Right lobe of liver (tissue), 6 donors: ENCODE measurements at regions not wholly inside any gene's neighbourhood (a gene's known extent, or its start where the extent isn't known, plus 50 kb on each side); places are given as distances from the start of the nearest gene placed in this dataset.
A peak's percentile ranks its signal among the peaks of the same experiment; 100 is the strongest.

Experiments used
- ATAC-seq, 4 donors: fragments of 200-7000 bp; cut with Tn5 transposase; one replicate each; pipeline ENCODE4 v1.9.1; 2020; ENCODE audit warnings: mild to moderate bottlenecking in 4 of 4, moderate library complexity in 4 of 4
- DNase-seq, 3 donors: peaks; one replicate each; pipeline ENCODE4 v3.0.0-alpha.2; 2020
- H3K27ac ChIP-seq, 3 donors: fragments of 200-600 bp; one replicate each; pipeline ENCODE4 v1.8.0; 2022
- H3K27me3 ChIP-seq, 2 donors: fragments of 200-600 bp; one replicate each; pipeline ENCODE4 v1.8.0; 2022
- H3K36me3 ChIP-seq, 4 donors: fragments of 200-600 bp; sonication (generic) in 1 of 4; one replicate each; pipeline versions ENCODE4 v1.5.1 to v1.8.0; 2017 to 2022; ENCODE audit warnings: control low read depth in 1 of 4
- H3K4me1 ChIP-seq, 4 donors: fragments of 200-600 bp; sonication (generic) in 1 of 4; one replicate each; pipeline versions ENCODE4 v1.5.1 to v1.8.0; 2017 to 2022; ENCODE audit warnings: control low read depth in 1 of 4
- H3K4me3 ChIP-seq, 3 donors: fragments of 200-600 bp; one replicate each; pipeline ENCODE4 v1.8.0; 2022
- H3K9me3 ChIP-seq, 4 donors: fragments of 200-600 bp; sonication (generic) in 1 of 4; one replicate each; pipeline versions ENCODE4 v1.5.1 to v1.8.0; 2017 to 2022; ENCODE audit warnings: control low read depth in 1 of 4
- POLR2A ChIP-seq: fragments of 450-650 bp; IDR thresholded peaks from one replicate; pipeline ENCODE4 v1.6.1; 2017; ENCODE audit warnings: antibody characterized with exemption, mild to moderate bottlenecking
- WGBS: methylation state at CpG from one replicate; pipeline ENCODE4 v1.1.6; 2018; ENCODE audit warnings: low coverage, low lambda C conversion rate; ENCODE audit not compliant: insufficient coverage; ENCODE audit errors: missing lambda C conversion rate; 5-methylcytosine and 5-hydroxymethylcytosine counted together
- intact Hi-C, 2 donors: fragments of 100-400 bp; cut with DNase I; formaldehyde crosslinking; loops; one replicate each; pipeline versions ENCODE4 v1.11.2 to v1.14.1; 2022
- TF ChIP-seq, protein P1 (sequence below), 4 donors: fragments of 200-600 bp in 3 of 4; fragments of 450-650 bp in 1 of 4; IDR thresholded peaks; one replicate each; pipeline versions ENCODE4 v1.5.1 to v1.8.0; 2016 to 2022; ENCODE audit warnings: antibody characterized with exemption in 4 of 4, mild to moderate bottlenecking in 2 of 4
- donor health status: DM: no; HTN: yes; CAD: no.
- donor health status: DM: no; HTN: no; CAD: no.
- donor health status: DM: no; HTN: no; CAD: no.
- donor health status: DM: no; HTN: yes; CAD: no.
- donor health status: DM: no; HTN: yes; CAD: no.

GRCh38 chr14:105851716-105852377 lies 325.5 kb downstream of the TMEM121 start:
- intact Hi-C loops, result no loop called here
- H3K27ac ChIP-seq, result no peak overlapping the region
- ATAC-seq (no peak), DNase-seq (peak in 1 of 3 donors; percentile 15)
- no peaks in the 10 kb centered on the region for H3K36me3 ChIP-seq
- H3K4me1 ChIP-seq, result no peaks in the 10 kb centered on the region
- H3K4me3 ChIP-seq, result no peak overlapping the region
- no peaks in the 10 kb centered on the region for H3K27me3 ChIP-seq
- no peaks in the 10 kb centered on the region for H3K9me3 ChIP-seq
- TF ChIP-seq, protein P1, sequence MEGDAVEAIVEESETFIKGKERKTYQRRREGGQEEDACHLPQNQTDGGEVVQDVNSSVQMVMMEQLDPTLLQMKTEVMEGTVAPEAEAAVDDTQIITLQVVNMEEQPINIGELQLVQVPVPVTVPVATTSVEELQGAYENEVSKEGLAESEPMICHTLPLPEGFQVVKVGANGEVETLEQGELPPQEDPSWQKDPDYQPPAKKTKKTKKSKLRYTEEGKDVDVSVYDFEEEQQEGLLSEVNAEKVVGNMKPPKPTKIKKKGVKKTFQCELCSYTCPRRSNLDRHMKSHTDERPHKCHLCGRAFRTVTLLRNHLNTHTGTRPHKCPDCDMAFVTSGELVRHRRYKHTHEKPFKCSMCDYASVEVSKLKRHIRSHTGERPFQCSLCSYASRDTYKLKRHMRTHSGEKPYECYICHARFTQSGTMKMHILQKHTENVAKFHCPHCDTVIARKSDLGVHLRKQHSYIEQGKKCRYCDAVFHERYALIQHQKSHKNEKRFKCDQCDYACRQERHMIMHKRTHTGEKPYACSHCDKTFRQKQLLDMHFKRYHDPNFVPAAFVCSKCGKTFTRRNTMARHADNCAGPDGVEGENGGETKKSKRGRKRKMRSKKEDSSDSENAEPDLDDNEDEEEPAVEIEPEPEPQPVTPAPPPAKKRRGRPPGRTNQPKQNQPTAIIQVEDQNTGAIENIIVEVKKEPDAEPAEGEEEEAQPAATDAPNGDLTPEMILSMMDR (IDR thresholded peaks at IDR 0.05), result no peak
- TF ChIP-seq POLR2A, result no peak
- 72% methylated on average over 9 of the region's 26 CpGs for WGBS

DNA sequence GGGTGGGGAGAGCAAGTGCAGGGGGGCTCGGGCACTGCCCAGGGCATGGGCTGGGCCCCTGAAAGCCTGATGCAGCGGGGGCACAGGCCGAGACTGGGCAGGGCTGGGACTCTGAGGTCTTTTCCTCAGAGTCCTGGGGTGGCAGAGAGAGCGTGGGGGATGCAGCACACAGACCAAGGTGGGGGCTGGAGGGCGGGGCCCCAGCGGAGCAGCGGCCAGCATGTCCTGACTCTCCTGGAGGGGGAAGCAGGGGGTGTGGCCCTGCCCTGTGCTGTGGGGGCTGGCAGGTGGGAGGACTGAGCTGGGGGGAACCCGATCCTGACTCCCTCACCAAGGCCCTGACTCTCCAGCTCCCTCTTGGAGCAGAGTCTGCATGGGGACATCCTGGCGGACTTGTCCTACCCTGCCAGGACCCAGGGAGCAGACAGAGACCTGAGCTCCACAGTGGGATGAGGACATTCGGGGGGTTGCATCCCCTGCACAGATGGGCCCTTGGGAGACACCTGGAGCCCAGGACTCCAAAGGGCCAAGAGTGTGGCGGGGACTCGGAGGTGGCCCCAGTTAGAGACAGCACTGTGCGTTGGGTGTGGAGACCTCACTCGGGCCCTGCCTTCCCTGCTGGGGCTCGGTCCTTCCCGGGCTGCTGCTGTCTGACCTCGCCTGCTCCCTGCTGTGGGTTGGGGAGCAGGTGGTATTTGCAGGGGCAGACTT lies 326.1 kb downstream of the TMEM121 start:
- H3K36me3 ChIP-seq, result no peaks in the 10 kb centered on the region
- H3K27me3 ChIP-seq, result no peaks in the 10 kb centered on the region
- H3K4me1 ChIP-seq, result no peaks in the 10 kb centered on the region
- TF ChIP-seq POLR2A, result no peak
- TF ChIP-seq, protein P1 (IDR thresholded peaks at IDR 0.05), result no peak
- H3K27ac ChIP-seq, result no peak overlapping the region
- no CpG with 5 or more reads among the region's 17 CpGs for WGBS
- H3K9me3 ChIP-seq, result no peaks in the 10 kb centered on the region
- intact Hi-C loops, result no loop called here
- no peak for ATAC-seq
- no peak overlapping the region for H3K4me3 ChIP-seq
- no peak for DNase-seq

DNA sequence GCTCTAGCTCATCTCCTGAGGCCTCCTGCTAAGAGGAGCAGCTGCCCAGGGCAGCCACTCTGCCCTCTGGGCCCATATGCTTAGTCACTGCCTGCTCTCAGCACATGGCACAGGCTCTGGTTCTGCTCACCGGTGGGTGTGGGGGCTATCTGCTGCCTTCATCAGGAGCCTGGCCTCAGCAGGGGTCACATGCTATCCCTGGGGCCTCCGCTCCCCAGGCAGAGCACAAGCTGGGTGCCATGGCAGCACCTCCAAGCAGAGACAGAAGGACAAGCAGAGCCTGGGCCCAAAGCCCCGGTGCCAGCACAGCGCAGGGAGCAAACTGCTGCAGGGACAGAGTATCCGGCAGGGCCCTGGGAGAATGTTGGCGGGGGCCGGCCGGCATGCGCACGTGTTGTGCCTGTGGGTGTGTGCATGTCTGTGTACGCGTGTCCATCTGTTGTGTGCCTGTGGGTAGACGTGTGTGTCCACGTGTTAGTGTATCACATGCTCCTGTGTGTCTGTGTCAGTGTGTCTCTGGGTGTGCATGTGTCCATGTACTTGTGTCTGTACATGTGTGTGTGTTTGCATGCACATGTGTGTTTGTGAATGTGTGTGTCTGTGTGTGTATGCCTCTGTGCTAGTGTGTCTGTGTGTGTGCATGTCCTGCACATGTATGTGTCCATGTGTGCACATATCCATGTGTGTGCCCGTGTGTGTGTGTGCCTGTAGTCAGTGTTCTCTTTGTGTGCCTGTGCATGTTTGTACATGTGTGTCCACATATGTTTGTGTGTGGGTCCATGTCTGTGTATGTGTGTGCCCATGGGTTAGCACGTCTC lies 326.9 kb downstream of the TMEM121 start:
- Histone ChIP-seq H3K27ac (no peak overlapping the region), H3K27me3 (no peaks in the 10 kb centered on the region), H3K9me3 (no peaks in the 10 kb centered on the region), H3K36me3 (no peaks in the 10 kb centered on the region), H3K4me1 (no peaks in the 10 kb centered on the region), H3K4me3 (no peak overlapping the region)
- ATAC-seq (no peak), DNase-seq (no peak)
- TF ChIP-seq, protein P1 (IDR thresholded peaks at IDR 0.05), result no peak
- TF ChIP-seq POLR2A, result no peak
- 43% methylated on average over 1 of the region's 16 CpGs for WGBS
- intact Hi-C loops, result no loop called here

DNA sequence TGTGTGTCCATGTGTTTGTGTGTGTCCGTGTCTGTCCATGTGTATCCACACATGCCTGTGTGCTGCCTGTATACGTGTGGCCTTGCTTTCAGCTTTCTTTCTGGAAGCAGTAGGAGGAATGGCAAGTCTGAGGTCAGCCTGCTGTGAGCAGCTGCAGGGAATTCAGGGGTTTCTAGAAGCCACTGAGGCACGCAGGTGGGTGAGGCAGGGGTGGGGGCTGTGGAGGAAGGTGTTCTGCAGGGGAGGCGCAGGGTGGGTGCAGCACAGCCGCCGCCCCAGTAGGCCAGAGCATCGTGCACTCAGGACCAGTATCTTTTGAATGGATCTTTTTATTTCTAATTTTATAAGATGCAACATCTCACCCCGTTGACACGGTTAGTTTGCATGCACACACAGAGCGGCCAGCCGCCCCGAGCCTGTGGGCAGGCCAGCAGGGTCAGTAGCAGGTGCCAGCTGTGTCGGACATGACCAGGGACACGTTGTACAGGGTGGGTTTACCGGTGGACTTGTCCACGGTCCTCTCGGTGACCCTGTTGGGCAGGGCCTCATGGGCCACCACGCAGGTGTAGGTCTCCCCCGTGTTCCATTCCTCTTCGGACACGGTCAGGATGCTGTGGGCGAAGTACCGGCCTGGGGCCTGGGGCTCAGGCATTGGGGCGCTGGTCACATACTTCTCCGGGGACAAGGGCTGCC lies 327.7 kb downstream of the TMEM121 start:
- no peak for TF ChIP-seq POLR2A
- TF ChIP-seq, protein P1 (IDR thresholded peaks at IDR 0.05), result no peak
- ATAC-seq (no peak), DNase-seq (peak in 2 of 3 donors; percentile 15 to 53)
- H3K4me3 ChIP-seq, result no peak overlapping the region
- no peaks in the 10 kb centered on the region for H3K36me3 ChIP-seq
- H3K9me3 ChIP-seq, result no peaks in the 10 kb centered on the region
- no peak overlapping the region for H3K27ac ChIP-seq
- no peaks in the 10 kb centered on the region for H3K27me3 ChIP-seq
- intact Hi-C loops, result no loop called here
- no peaks in the 10 kb centered on the region for H3K4me1 ChIP-seq
- 85% methylated on average over 7 of the region's 25 CpGs for WGBS
